GM12891 (cell line): ENCODE measurements at regions not wholly inside any gene's neighbourhood (a gene's known extent, or its start where the extent isn't known, plus 50 kb on each side); places are given as distances from the start of the nearest gene placed in this dataset.

Experiments
- PAX5 ChIP-seq: IDR thresholded peaks from 2 replicates; pipeline ENCODE4 v1.6.1; 2011; ENCODE audit warnings: low read length, moderate library complexity, mild to moderate bottlenecking; ENCODE audit not compliant: insufficient read depth, severe bottlenecking
- POLR2A ChIP-seq: IDR thresholded peaks from 2 replicates; pipeline ENCODE4 v1.6.1; 2011; ENCODE audit warnings: low read depth, low read length, control low read depth
- POLR2AphosphoS5 ChIP-seq: IDR thresholded peaks from 2 replicates; pipeline ENCODE4 v1.6.1; 2011; ENCODE audit warnings: low read depth, low read length, control low read depth
- POU2F2 ChIP-seq: IDR thresholded peaks from 2 replicates; pipeline ENCODE4 v1.6.1; 2011; ENCODE audit warnings: low read depth, mild to moderate bottlenecking, control low read depth, low read length, moderate library complexity
- SPI1 ChIP-seq: IDR thresholded peaks from 2 replicates; pipeline ENCODE4 v1.6.1; 2011; ENCODE audit warnings: low read depth, low read length, control low read depth
- TAF1 ChIP-seq: IDR thresholded peaks from 2 replicates; pipeline ENCODE4 v1.6.1; 2011; ENCODE audit warnings: low read depth, low read length, control low read depth

DNA sequence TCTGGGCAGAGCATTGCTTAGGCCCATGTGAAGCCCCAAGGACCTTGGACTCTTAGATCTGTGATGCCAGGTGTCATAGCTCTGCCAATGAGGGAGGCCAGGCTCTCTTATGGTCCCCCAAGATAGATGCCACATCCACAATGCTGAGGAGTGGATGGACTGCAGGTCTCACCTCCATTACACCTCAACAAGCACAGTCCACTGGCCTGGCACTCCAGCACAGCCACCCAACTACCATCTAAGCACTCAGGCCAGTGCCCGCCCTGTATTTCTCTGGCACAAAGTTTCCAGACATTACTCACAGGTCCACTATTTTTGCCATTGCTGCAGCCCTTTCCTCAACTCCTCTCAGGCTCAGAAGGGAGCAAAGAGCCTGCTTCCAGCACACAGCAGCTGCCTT, 613.5 kb upstream of the EPHA6 start:
- TF ChIP-seq POLR2A (no peak), SPI1 (no peak), TAF1 (no peak), POLR2AphosphoS5 (no peak), PAX5 (no peak), POU2F2 (no peak)
